Tibial nerve (tissue), 4 donors: ENCODE measurements at regions not wholly inside any gene's neighbourhood (a gene's known extent, or its start where the extent isn't known, plus 50 kb on each side); places are given as distances from the start of the nearest gene placed in this dataset.

Experiments used
- DNase-seq, 2 donors: peaks; one replicate each; pipeline ENCODE4 v3.0.0-alpha.2; 2019; ENCODE audit warnings: low spot score in 2 of 2
- H3K27ac ChIP-seq, 4 donors: fragments of 200-600 bp; sonication (generic) in 3 of 4; one replicate each; pipeline ENCODE4 v1.5.1; 2017 to 2019; ENCODE audit warnings: mild to moderate bottlenecking in 1 of 4
- H3K27me3 ChIP-seq, 2 donors: fragments of 200-600 bp; sonication (generic) in 1 of 2; one replicate each; pipeline versions ENCODE4 v1.5.1 to v1.6.0; 2017 to 2019
- H3K36me3 ChIP-seq, 3 donors: fragments of 200-600 bp; sonication (generic); one replicate each; pipeline ENCODE4 v1.5.1; 2018 to 2019
- H3K4me1 ChIP-seq, 4 donors: fragments of 200-600 bp; sonication (generic) in 3 of 4; one replicate each; pipeline ENCODE4 v1.5.1; 2017 to 2019
- H3K4me3 ChIP-seq, 4 donors: fragments of 200-600 bp; sonication (generic) in 3 of 4; one replicate each; pipeline ENCODE4 v1.5.1; 2017 to 2019; ENCODE audit warnings: mild to moderate bottlenecking in 1 of 4, moderate library complexity in 1 of 4
- H3K9me3 ChIP-seq, 4 donors: fragments of 200-600 bp; sonication (generic) in 3 of 4; one replicate each; pipeline ENCODE4 v1.5.1; 2017 to 2019
- EP300 ChIP-seq, 2 donors: sonication (generic); formaldehyde crosslinking; IDR thresholded peaks; one replicate each; pipeline ENCODE4 v1.6.1; 2017; ENCODE audit warnings: antibody characterized with exemption in 2 of 2, mild to moderate bottlenecking in 1 of 2
- POLR2A ChIP-seq, 2 donors: fragments of 450-650 bp; IDR thresholded peaks; one replicate each; pipeline ENCODE4 v1.6.1; 2017; ENCODE audit warnings: antibody characterized with exemption in 2 of 2, mild to moderate bottlenecking in 2 of 2, moderate library complexity in 2 of 2
- WGBS, 2 donors: methylation state at CpG; one replicate each; pipeline ENCODE4 v1.1.5; 2018; 5-methylcytosine and 5-hydroxymethylcytosine counted together
- TF ChIP-seq, protein P1 (sequence below), 5 experiments: fragments of 200-600 bp in 3 of 5; fragments of 450-650 bp in 2 of 5; sonication (generic) in 3 of 5; IDR thresholded peaks; one replicate each; pipeline ENCODE4 v1.5.1; 2016 to 2019; ENCODE audit warnings: antibody characterized with exemption in 5 of 5, mild to moderate bottlenecking in 3 of 5, moderate library complexity in 2 of 5

DNA sequence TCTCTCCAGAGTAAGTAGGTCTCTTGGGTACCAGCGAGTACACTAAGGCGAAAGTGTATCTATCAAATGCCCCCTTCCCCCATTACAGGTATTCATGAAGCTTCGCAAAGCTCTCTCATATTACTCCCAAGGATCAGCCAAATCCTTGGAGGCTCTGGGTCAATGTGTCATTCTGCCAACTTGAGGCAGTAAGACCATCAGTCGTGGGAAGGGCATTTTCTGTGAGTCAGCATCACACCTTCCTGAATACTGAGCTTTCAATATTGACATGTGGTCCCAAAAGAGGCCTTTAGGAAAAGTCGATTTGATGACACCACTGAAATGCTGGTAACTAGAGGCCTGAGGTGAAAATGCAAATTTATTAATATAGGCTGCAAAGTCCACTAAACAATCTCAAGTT, 323.9 kb downstream of the LRIG3 start:
- Histone ChIP-seq H3K27me3 (no peaks in the 10 kb centered on the region), H3K36me3 (no peaks in the 10 kb centered on the region), H3K4me3 (no peak overlapping the region), H3K9me3 (no peaks in the 10 kb centered on the region), H3K4me1 (peaks cover 0 to 7% (median 0%) of the 10 kb centered on the region in 4 donors), H3K27ac (no peak overlapping the region)
- WGBS, 2 donors, result 75 to 76% methylated on average over 5 of the region's 5 CpGs
- TF ChIP-seq EP300 (IDR thresholded peaks at IDR 0.05), result no peak
- TF ChIP-seq, protein P1, sequence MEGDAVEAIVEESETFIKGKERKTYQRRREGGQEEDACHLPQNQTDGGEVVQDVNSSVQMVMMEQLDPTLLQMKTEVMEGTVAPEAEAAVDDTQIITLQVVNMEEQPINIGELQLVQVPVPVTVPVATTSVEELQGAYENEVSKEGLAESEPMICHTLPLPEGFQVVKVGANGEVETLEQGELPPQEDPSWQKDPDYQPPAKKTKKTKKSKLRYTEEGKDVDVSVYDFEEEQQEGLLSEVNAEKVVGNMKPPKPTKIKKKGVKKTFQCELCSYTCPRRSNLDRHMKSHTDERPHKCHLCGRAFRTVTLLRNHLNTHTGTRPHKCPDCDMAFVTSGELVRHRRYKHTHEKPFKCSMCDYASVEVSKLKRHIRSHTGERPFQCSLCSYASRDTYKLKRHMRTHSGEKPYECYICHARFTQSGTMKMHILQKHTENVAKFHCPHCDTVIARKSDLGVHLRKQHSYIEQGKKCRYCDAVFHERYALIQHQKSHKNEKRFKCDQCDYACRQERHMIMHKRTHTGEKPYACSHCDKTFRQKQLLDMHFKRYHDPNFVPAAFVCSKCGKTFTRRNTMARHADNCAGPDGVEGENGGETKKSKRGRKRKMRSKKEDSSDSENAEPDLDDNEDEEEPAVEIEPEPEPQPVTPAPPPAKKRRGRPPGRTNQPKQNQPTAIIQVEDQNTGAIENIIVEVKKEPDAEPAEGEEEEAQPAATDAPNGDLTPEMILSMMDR (IDR thresholded peaks at IDR 0.05), result no peak
- no peak for TF ChIP-seq POLR2A (IDR thresholded peaks at IDR 0.05)
- DNase-seq, result no peak

DNA sequence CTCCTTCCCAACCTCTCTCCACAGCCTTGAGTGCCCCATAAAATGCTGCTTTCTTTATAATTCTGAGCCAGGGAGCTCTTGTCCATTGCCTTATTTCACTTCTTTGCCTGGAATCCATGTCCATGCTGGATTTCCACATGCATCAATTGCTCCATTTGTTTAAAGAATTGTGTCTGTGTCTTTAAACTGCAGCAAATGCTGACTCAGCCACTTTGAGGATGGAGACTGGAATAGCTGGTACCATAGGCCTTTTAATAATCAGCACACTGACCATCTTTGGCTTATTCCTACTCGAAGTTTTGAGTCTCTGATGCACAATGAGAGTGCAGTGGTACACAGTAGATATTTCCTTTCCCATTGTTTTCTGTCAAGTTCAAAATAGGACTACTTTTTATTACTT, 318.8 kb downstream of the LRIG3 start:
- H3K27ac ChIP-seq, result no peak overlapping the region
- no peaks in the 10 kb centered on the region for H3K27me3 ChIP-seq
- WGBS, 2 donors, result 45 to 67% methylated on average over 1 of the region's 1 CpG
- DNase-seq, result no peak
- no peaks in the 10 kb centered on the region for H3K9me3 ChIP-seq
- H3K36me3 ChIP-seq, result no peaks in the 10 kb centered on the region
- no peak overlapping the region for H3K4me3 ChIP-seq
- TF ChIP-seq POLR2A (IDR thresholded peaks at IDR 0.05) (no peak), EP300 (IDR thresholded peaks at IDR 0.05) (no peak)
- TF ChIP-seq, protein P1 (IDR thresholded peaks at IDR 0.05), result no peak
- H3K4me1 ChIP-seq, result no peaks in the 10 kb centered on the region

DNA sequence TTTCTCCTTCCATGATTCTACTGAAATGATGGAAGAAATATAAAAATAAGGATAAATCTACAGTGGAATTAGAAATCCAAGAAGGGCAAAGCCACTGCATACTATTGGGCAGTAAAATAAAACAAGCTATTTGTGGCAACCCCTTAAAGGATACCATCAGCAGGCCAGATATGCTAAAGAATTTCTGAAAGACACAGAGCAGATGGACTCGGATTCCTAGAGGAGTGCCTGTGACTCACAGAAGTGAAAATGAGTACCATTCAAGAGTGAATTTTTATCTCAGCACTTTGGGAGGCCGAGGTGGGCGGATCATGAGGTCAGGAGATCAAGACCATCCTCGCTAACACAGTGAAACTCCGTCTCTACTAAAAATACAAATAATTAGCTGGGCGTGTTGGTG, 318.1 kb downstream of the LRIG3 start:
- Histone ChIP-seq H3K4me3 (no peak overlapping the region), H3K36me3 (no peaks in the 10 kb centered on the region), H3K9me3 (no peaks in the 10 kb centered on the region), H3K4me1 (no peaks in the 10 kb centered on the region), H3K27ac (no peak overlapping the region), H3K27me3 (no peaks in the 10 kb centered on the region)
- WGBS, 2 donors, result 73 to 83% methylated on average over 6 of the region's 6 CpGs
- DNase-seq, result no peak
- TF ChIP-seq EP300 (IDR thresholded peaks at IDR 0.05), result no peak
- no peak for TF ChIP-seq POLR2A (IDR thresholded peaks at IDR 0.05)
- TF ChIP-seq, protein P1 (IDR thresholded peaks at IDR 0.05), result no peak

DNA sequence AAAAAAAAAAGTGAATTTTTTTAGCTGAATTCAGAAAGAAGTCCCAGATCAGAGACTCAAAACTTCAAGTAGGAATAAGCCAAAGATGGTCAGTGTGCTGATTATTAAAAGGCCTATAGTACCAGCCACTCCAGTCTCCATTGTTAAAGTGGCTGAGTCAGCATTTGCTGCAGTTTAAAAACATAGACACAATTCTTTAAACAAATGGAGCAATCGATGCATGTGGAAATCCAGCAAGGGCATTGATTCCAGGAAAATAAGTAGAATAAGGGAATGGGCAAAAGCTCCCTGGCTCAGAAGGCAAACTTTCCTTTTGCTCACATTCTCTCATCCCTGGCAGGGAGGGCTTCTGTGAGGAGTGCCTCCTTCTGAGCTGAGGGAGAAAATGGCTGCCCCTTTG, 317.6 kb downstream of the LRIG3 start:
- Histone ChIP-seq H3K27ac (no peak overlapping the region), H3K4me1 (no peaks in the 10 kb centered on the region), H3K36me3 (no peaks in the 10 kb centered on the region), H3K4me3 (no peak overlapping the region), H3K27me3 (no peaks in the 10 kb centered on the region), H3K9me3 (no peaks in the 10 kb centered on the region)
- TF ChIP-seq, protein P1 (IDR thresholded peaks at IDR 0.05), result no peak
- no peak for TF ChIP-seq EP300 (IDR thresholded peaks at IDR 0.05)
- no peak for TF ChIP-seq POLR2A (IDR thresholded peaks at IDR 0.05)
- WGBS, 2 donors, result 39 to 61% methylated on average over 1 of the region's 1 CpG
- DNase-seq, result no peak

DNA sequence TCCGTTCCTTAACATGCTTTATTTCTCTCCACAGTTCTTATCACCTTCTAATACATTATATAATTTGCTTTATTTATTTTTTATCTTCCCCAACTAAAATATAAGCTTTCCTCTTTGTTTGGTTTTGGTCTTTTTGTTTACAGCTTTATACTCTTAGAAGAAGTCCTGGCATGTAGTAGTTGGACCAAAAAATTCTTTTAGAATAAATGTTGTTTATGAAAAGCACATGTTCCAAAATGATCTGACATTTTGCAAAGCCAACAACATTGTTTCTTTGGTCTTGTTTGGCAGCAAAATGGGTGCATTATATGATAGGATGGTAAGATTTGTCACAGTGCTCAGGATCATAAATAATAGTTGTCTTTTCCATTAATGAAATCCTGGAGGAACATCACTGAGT, 312.5 kb downstream of the LRIG3 start:
- Histone ChIP-seq H3K4me3 (no peak overlapping the region), H3K36me3 (no peaks in the 10 kb centered on the region), H3K27ac (no peak overlapping the region), H3K27me3 (no peaks in the 10 kb centered on the region), H3K4me1 (peaks cover 0 to 14% (median 0%) of the 10 kb centered on the region in 4 donors), H3K9me3 (no peaks in the 10 kb centered on the region)
- DNase-seq, result no peak
- TF ChIP-seq POLR2A (IDR thresholded peaks at IDR 0.05), result no peak
- TF ChIP-seq EP300 (IDR thresholded peaks at IDR 0.05), result no peak
- TF ChIP-seq, protein P1 (IDR thresholded peaks at IDR 0.05), result no peak
- WGBS, 2 donors, result 0 to 43% methylated on average over 1 of the region's 1 CpG
